ENCODE measurements at regions not wholly inside any gene's neighbourhood (a gene's known extent, or its start where the extent isn't known, plus 50 kb on each side); places are given as distances from the start of the nearest gene placed in this dataset.

- Histone ChIP-seq H3K9me3 (ENCODE audit: low read length) (no peaks in the 10 kb centered on the region), H3K79me2 (replicated peaks; ENCODE audit: insufficient read depth, low read length) (no peaks in the 10 kb centered on the region), H3K9ac (ENCODE audit: low read length) (no peak overlapping the region), H3F3A (ENCODE audit: insufficient read depth, low read length, poor library complexity, severe bottlenecking) (no peaks in the 10 kb centered on the region), H3K4me3 (ENCODE audit: low read length) (no peak overlapping the region), H3K4me2 (ENCODE audit: low read length) (no peak overlapping the region), H3K27ac (ENCODE audit: low read length) (no peak overlapping the region), H2AFZ (ENCODE audit: low read depth, low read length) (no peak overlapping the region), H3K9me2 (ENCODE audit: insufficient read depth, low read length) (no peaks in the 10 kb centered on the region), H3K36me3 (ENCODE audit: insufficient read depth, low read length) (no peaks in the 10 kb centered on the region), H3K27me3 (ENCODE audit: insufficient read depth, low read depth, low read length) (no peaks in the 10 kb centered on the region), H4K20me1 (ENCODE audit: insufficient read depth) (no peaks in the 10 kb centered on the region)
- TF ChIP-seq EZH2 (IDR thresholded peaks at IDR 0.05; ENCODE audit: borderline replicate concordance, insufficient read depth, low read length, poor library complexity, severe bottlenecking) (no peak), REST (IDR thresholded peaks at IDR 0.05; ENCODE audit: borderline replicate concordance) (no peak), MXI1 (conservative IDR thresholded peaks at IDR 0.05; ENCODE audit: poor library complexity, severe bottlenecking) (no peak), RAD21 (conservative IDR thresholded peaks at IDR 0.05) (no peak), SMC3 (conservative IDR thresholded peaks at IDR 0.05; ENCODE audit: poor library complexity) (no peak), POLR2AphosphoS5 (IDR thresholded peaks at IDR 0.05) (no peak), EP300 (conservative IDR thresholded peaks at IDR 0.05; ENCODE audit: poor library complexity, severe bottlenecking) (no peak), TAF1 (IDR thresholded peaks at IDR 0.05; ENCODE audit: low read depth) (no peak)
- TF ChIP-seq, protein P1, sequence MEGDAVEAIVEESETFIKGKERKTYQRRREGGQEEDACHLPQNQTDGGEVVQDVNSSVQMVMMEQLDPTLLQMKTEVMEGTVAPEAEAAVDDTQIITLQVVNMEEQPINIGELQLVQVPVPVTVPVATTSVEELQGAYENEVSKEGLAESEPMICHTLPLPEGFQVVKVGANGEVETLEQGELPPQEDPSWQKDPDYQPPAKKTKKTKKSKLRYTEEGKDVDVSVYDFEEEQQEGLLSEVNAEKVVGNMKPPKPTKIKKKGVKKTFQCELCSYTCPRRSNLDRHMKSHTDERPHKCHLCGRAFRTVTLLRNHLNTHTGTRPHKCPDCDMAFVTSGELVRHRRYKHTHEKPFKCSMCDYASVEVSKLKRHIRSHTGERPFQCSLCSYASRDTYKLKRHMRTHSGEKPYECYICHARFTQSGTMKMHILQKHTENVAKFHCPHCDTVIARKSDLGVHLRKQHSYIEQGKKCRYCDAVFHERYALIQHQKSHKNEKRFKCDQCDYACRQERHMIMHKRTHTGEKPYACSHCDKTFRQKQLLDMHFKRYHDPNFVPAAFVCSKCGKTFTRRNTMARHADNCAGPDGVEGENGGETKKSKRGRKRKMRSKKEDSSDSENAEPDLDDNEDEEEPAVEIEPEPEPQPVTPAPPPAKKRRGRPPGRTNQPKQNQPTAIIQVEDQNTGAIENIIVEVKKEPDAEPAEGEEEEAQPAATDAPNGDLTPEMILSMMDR (IDR thresholded peaks at IDR 0.05; ENCODE audit: poor library complexity, severe bottlenecking), result no peak
Observed at GRCh38 chr1:90810681-90811080, 93.6 kb upstream of the BARHL2 start.

DNA sequence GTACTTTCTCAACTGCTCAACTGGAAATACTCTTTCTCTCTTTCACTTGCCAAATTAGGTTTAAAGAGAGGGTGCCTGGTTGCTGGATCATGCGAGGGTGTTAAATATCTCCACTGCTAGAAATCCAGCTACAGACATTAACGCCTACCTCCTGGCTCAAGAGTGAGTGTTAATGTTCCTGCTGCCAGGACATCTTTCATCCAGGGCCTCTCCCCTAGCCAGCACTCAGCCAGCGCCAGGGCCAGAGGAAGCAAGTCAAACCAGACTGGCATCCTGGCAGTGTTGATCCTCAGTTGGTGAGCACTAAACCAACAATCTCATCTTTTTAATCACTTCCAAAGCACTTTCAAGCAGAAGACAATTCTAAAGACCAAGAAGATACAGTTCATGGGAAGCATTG, 92.9 kb upstream of the BARHL2 start:
- H3K9me2 ChIP-seq (ENCODE audit: insufficient read depth, low read length), result no peaks in the 10 kb centered on the region
- H3K79me2 ChIP-seq (replicated peaks; ENCODE audit: insufficient read depth, low read length), result no peaks in the 10 kb centered on the region
- no peak overlapping the region for H3K4me2 ChIP-seq (ENCODE audit: low read length)
- no peak overlapping the region for H3K9ac ChIP-seq (ENCODE audit: low read length)
- H3F3A ChIP-seq (ENCODE audit: insufficient read depth, low read length, poor library complexity, severe bottlenecking), result no peaks in the 10 kb centered on the region
- H3K36me3 ChIP-seq (ENCODE audit: insufficient read depth, low read length), result no peaks in the 10 kb centered on the region
- no peak overlapping the region for H3K27ac ChIP-seq (ENCODE audit: low read length)
- H2AFZ ChIP-seq (ENCODE audit: low read depth, low read length), result no peak overlapping the region
- TF ChIP-seq, protein P1 (IDR thresholded peaks at IDR 0.05; ENCODE audit: poor library complexity, severe bottlenecking), result no peak
- H3K9me3 ChIP-seq (ENCODE audit: low read length), result no peaks in the 10 kb centered on the region
- no peaks in the 10 kb centered on the region for H4K20me1 ChIP-seq (ENCODE audit: insufficient read depth)
- H3K4me3 ChIP-seq (ENCODE audit: low read length), result no peak overlapping the region
- no peaks in the 10 kb centered on the region for H3K27me3 ChIP-seq (ENCODE audit: insufficient read depth, low read depth, low read length)

All from neural cell (in vitro differentiated cells).